H9 (cell line): ENCODE measurements at regions not wholly inside any gene's neighbourhood (a gene's known extent, or its start where the extent isn't known, plus 50 kb on each side); places are given as distances from the start of the nearest gene placed in this dataset.

Source experiments
- DNase-seq: peaks from one replicate; pipeline ENCODE4 v3.0.0-alpha.2; 2017
- H2AFZ ChIP-seq: one replicate; pipeline ENCODE4 v1.6.1; 2013; ENCODE audit warnings: mild to moderate bottlenecking, low read length, control low read depth, moderate library complexity
- H2AK5ac ChIP-seq: 2 replicates; pipeline ENCODE4 v1.6.1; 2013; ENCODE audit warnings: low read length, control low read depth, mixed read lengths; ENCODE audit not compliant: insufficient read length
- H2BK120ac ChIP-seq: one replicate; pipeline ENCODE4 v1.6.1; 2013; ENCODE audit warnings: low read depth, mild to moderate bottlenecking, low read length, control low read depth, inconsistent platforms; ENCODE audit not compliant: poor library complexity, severe bottlenecking
- H2BK12ac ChIP-seq: 2 replicates; pipeline ENCODE4 v1.6.1; 2013; ENCODE audit warnings: low read length, control low read depth, mixed read lengths, low read depth; ENCODE audit not compliant: insufficient read length
- H2BK15ac ChIP-seq: 2 replicates; pipeline ENCODE4 v1.6.1; 2013; ENCODE audit warnings: low read depth, low read length, control low read depth
- H2BK20ac ChIP-seq: one replicate; pipeline ENCODE4 v1.6.1; 2013; ENCODE audit warnings: low read depth, mild to moderate bottlenecking, low read length, control low read depth, inconsistent platforms; ENCODE audit not compliant: poor library complexity, severe bottlenecking
- H2BK5ac ChIP-seq: 2 replicates; pipeline ENCODE4 v1.6.1; 2013; ENCODE audit warnings: low read length, control low read depth, mixed read lengths; ENCODE audit not compliant: insufficient read length
- H3K14ac ChIP-seq: 2 replicates; pipeline ENCODE4 v1.6.1; 2013; ENCODE audit warnings: low read length, control low read depth; ENCODE audit not compliant: insufficient read depth
- H3K18ac ChIP-seq: 2 replicates; pipeline ENCODE4 v1.6.1; 2013; ENCODE audit warnings: low read depth, mild to moderate bottlenecking, mixed read lengths, low read length, control low read depth; ENCODE audit not compliant: insufficient read length
- H3K23ac ChIP-seq: 2 replicates; pipeline ENCODE4 v1.6.1; 2013; ENCODE audit warnings: low read length, control low read depth, mixed read lengths, low read depth; ENCODE audit not compliant: insufficient read length
- H3K23me2 ChIP-seq: 2 replicates; pipeline ENCODE4 v1.6.1; 2013; ENCODE audit warnings: low read depth, mild to moderate bottlenecking, mixed read lengths, low read length, control low read depth; ENCODE audit not compliant: insufficient read length, poor library complexity, severe bottlenecking
- H3K27ac ChIP-seq: 2 replicates; pipeline ENCODE4 v1.5.1; 2013; ENCODE audit warnings: low read length, control low read depth, mixed read lengths, low read depth; ENCODE audit not compliant: insufficient read length
- H3K27me3 ChIP-seq: 2 replicates; pipeline ENCODE4 v1.6.1; 2013; ENCODE audit warnings: low read length, control low read depth, inconsistent platforms; ENCODE audit not compliant: insufficient read depth
- H3K4ac ChIP-seq: 2 replicates; pipeline ENCODE4 v1.6.1; 2013; ENCODE audit warnings: low read depth, mild to moderate bottlenecking, control low read depth, inconsistent platforms, low read length, moderate library complexity
- H3K4me1 ChIP-seq: 2 replicates; pipeline ENCODE4 v1.6.1; 2013; ENCODE audit warnings: low read length, control low read depth, inconsistent platforms; ENCODE audit not compliant: insufficient read depth
- H3K4me2 ChIP-seq: 2 replicates; pipeline ENCODE4 v1.6.1; 2013; ENCODE audit warnings: low read length, control low read depth, mixed read lengths; ENCODE audit not compliant: insufficient read length, insufficient read depth
- H3K56ac ChIP-seq: 2 replicates; pipeline ENCODE4 v1.6.1; 2013; ENCODE audit warnings: low read depth, mild to moderate bottlenecking, mixed read lengths, low read length, control low read depth; ENCODE audit not compliant: insufficient read length
- H3K79me1 ChIP-seq: 2 replicates; pipeline ENCODE4 v1.6.1; 2013; ENCODE audit warnings: low read depth, mild to moderate bottlenecking, moderate library complexity, low read length, control low read depth, inconsistent platforms; ENCODE audit not compliant: insufficient read depth, poor library complexity, severe bottlenecking
- H3K79me2 ChIP-seq: 2 replicates; pipeline ENCODE4 v1.6.1; 2013; ENCODE audit warnings: low read length, control low read depth, inconsistent platforms; ENCODE audit not compliant: insufficient read depth
- H3K9ac ChIP-seq: 2 replicates; pipeline ENCODE4 v1.6.1; 2013; ENCODE audit warnings: low read length, control low read depth, mixed read lengths; ENCODE audit not compliant: insufficient read length; ENCODE audit errors: extremely low read depth
- H3K9me3 ChIP-seq: one replicate; pipeline ENCODE4 v1.6.1; 2013; ENCODE audit warnings: low read depth, low read length, inconsistent platforms; ENCODE audit not compliant: control insufficient read depth
- H3T11ph ChIP-seq: one replicate; pipeline ENCODE4 v1.6.1; 2013; ENCODE audit warnings: mild to moderate bottlenecking, low read length, control low read depth, inconsistent platforms
- H4K20me1 ChIP-seq: one replicate; pipeline ENCODE4 v1.6.1; 2013; ENCODE audit not compliant: control insufficient read depth, insufficient read length, insufficient read depth
- H4K5ac ChIP-seq: 2 replicates; pipeline ENCODE4 v1.6.1; 2013; ENCODE audit warnings: low read depth, mild to moderate bottlenecking, mixed read lengths, low read length, control low read depth; ENCODE audit not compliant: insufficient read length
- H4K8ac ChIP-seq: replicated peaks from 2 replicates; pipeline ENCODE4 v1.6.1; 2013; ENCODE audit warnings: low read length, control low read depth, mixed read lengths, low read depth; ENCODE audit not compliant: insufficient read length
- H4K91ac ChIP-seq: 2 replicates; pipeline ENCODE4 v1.6.1; 2013; ENCODE audit warnings: low read depth, mild to moderate bottlenecking, moderate library complexity, mixed read lengths, low read length, control low read depth; ENCODE audit not compliant: insufficient read length
- H3K27ac Mint-ChIP-seq, 3 experiments: 2 replicates in 2 of 3; 3 replicates in 1 of 3; pipeline ENCODE4 v1.8.0; 2020 to 2021; ENCODE audit warnings: mixed read lengths in 3 of 3, mild to moderate bottlenecking in 1 of 3, moderate library complexity in 1 of 3
- H3K27me3 Mint-ChIP-seq: 2 replicates; pipeline ENCODE4 v1.8.0; 2021; ENCODE audit warnings: low read depth, mild to moderate bottlenecking, moderate library complexity, mixed read lengths
- H3K36me3 Mint-ChIP-seq, 3 experiments: 2 replicates in 2 of 3; 3 replicates in 1 of 3; pipeline ENCODE4 v1.8.0; 2020 to 2021; ENCODE audit warnings: low read depth in 3 of 3, mixed read lengths in 3 of 3; ENCODE audit not compliant: insufficient read depth in 1 of 3
- H3K4me1 Mint-ChIP-seq, 2 experiments: 2 replicates each; pipeline ENCODE4 v1.8.0; 2020; ENCODE audit warnings: mixed read lengths in 2 of 2
- H3K4me3 Mint-ChIP-seq, 2 experiments: 2 replicates in 1 of 2; 3 replicates in 1 of 2; pipeline ENCODE4 v1.8.0; 2020 to 2021; ENCODE audit warnings: mild to moderate bottlenecking in 2 of 2, mixed read lengths in 2 of 2, moderate library complexity in 1 of 2
- H3K9me3 Mint-ChIP-seq, 2 experiments: 2 replicates in 1 of 2; 3 replicates in 1 of 2; pipeline ENCODE4 v1.8.0; 2020; ENCODE audit warnings: mild to moderate bottlenecking in 2 of 2, mixed read lengths in 2 of 2, moderate library complexity in 1 of 2
- CTCF ChIP-seq: fragments of 200-600 bp; sonication (generic); conservative IDR thresholded peaks from 3 replicates; pipeline ENCODE4 v1.8.0; 2021; ENCODE audit warnings: antibody characterized with exemption, mild to moderate bottlenecking
- WGBS: extraction: QIAGEN DNeasy Blood & Tissue Kit; methylation state at CpG from one replicate; pipeline ENCODE4 v1.1.7; 2013; ENCODE audit warnings: missing lambda C conversion rate, low lambda C conversion rate, mixed read lengths; ENCODE audit not compliant: insufficient read length; ENCODE audit errors: extremely low coverage; 5-methylcytosine and 5-hydroxymethylcytosine counted together

DNA sequence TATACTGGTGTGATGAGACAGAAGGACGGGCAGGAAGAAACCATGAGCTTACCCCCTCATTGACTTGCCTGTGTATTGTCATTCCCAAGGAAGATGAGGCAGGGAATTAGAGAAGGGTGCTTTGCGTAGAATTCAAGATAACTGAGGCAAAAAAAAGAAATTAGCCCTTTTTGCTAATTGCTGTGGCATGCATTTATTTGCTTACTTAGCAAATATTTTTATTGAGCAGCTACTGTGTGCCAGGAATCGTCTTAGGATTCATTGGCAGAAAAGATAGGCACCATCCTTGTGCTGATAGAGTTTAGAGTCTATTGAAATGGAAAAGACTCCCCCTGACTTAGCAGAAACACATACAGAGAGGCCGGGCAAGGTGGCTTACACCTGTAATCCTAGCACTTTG, 541.9 kb downstream of the TMEM114 start:
- H3K4me1 Mint-ChIP-seq = no peaks in the 10 kb centered on the region
- Histone ChIP-seq H2BK5ac (no peak overlapping the region), H4K8ac (no peak overlapping the region), H3K79me1 (no peaks in the 10 kb centered on the region), H4K91ac (no peak overlapping the region), H4K20me1 (no peaks in the 10 kb centered on the region), H3K23ac (no peak overlapping the region), H3K23me2 (no peaks in the 10 kb centered on the region), H2BK12ac (no peak overlapping the region), H3K4me2 (no peak overlapping the region), H3K27ac (no peak overlapping the region), H3K56ac (no peak overlapping the region), H2AK5ac (no peak overlapping the region), H3K4me1 (no peaks in the 10 kb centered on the region), H3K14ac (no peak overlapping the region), H3T11ph (no peak overlapping the region), H2BK120ac (no peak overlapping the region), H4K5ac (no peak overlapping the region), H2BK15ac (no peak overlapping the region), H2BK20ac (no peak overlapping the region), H3K9me3 (no peaks in the 10 kb centered on the region), H2AFZ (no peak overlapping the region), H3K79me2 (no peaks in the 10 kb centered on the region), H3K9ac (no peak overlapping the region), H3K18ac (no peak overlapping the region), H3K4ac (no peak overlapping the region), H3K27me3 (no peaks in the 10 kb centered on the region)
- peaks cover 6% of the 10 kb centered on the region for H3K27me3 Mint-ChIP-seq
- TF ChIP-seq CTCF = no peak
- no peak overlapping the region for H3K27ac Mint-ChIP-seq
- peaks cover 5 to 9% of the 10 kb centered on the region in 2 experiments; a peak in 4 of 5 replicates for H3K9me3 Mint-ChIP-seq
- no peaks in the 10 kb centered on the region; a peak in 1 of 7 replicates for H3K36me3 Mint-ChIP-seq
- H3K4me3 Mint-ChIP-seq = no peak overlapping the region
- no CpG with 5 or more reads among the region's 4 CpGs for WGBS
- no peak for DNase-seq
